ENCODE measurements at regions not wholly inside any gene's neighbourhood (a gene's known extent, or its start where the extent isn't known, plus 50 kb on each side); places are given as distances from the start of the nearest gene placed in this dataset.

DNA sequence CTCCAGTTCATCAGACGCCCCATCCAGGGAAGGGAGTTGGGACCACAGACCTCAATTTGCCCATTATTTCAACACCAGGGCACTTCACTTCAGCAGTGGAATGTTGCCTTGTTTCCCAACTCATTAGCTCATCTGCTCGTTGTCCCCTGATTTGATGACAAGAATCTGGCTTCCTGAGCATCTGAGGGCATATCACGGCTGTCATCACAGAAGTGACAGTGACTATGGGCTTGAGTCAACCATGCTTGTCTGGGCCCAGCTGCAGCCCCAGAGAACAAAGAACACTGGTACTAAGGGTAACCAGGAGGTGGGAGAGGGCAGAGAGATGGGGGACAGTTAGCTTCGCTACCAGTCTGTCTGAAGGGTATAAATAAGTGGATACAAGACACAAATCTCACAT, 266.0 kb upstream of the SDK2 start:
- TF ChIP-seq, protein P1, sequence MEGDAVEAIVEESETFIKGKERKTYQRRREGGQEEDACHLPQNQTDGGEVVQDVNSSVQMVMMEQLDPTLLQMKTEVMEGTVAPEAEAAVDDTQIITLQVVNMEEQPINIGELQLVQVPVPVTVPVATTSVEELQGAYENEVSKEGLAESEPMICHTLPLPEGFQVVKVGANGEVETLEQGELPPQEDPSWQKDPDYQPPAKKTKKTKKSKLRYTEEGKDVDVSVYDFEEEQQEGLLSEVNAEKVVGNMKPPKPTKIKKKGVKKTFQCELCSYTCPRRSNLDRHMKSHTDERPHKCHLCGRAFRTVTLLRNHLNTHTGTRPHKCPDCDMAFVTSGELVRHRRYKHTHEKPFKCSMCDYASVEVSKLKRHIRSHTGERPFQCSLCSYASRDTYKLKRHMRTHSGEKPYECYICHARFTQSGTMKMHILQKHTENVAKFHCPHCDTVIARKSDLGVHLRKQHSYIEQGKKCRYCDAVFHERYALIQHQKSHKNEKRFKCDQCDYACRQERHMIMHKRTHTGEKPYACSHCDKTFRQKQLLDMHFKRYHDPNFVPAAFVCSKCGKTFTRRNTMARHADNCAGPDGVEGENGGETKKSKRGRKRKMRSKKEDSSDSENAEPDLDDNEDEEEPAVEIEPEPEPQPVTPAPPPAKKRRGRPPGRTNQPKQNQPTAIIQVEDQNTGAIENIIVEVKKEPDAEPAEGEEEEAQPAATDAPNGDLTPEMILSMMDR (conservative IDR thresholded peaks at IDR 0.05; ENCODE audit: low read depth, low read length): no peak
- TF ChIP-seq EZH2 (IDR thresholded peaks at IDR 0.05; ENCODE audit: low read length, unreplicated experiment) (no peak), EZH2phosphoT487 (IDR thresholded peaks at IDR 0.05; ENCODE audit: borderline replicate concordance, low read length) (no peak)

All from PC-3 (cell line).